NCI-H524 treated with DMSO at 0.1 percent for 48 hours (cell line): ENCODE measurements at regions not wholly inside any gene's neighbourhood (a gene's known extent, or its start where the extent isn't known, plus 50 kb on each side); places are given as distances from the start of the nearest gene placed in this dataset.
"Not testable (repeated sequence)": the region's sequence is repeated elsewhere in the genome, so short reads cannot be mapped to it uniquely, and the experiment has no call there.

Experiments
- DNase-seq: peaks from one replicate; lab custom pipeline; 2025; lab: John Stamatoyannopoulos, UW

DNA sequence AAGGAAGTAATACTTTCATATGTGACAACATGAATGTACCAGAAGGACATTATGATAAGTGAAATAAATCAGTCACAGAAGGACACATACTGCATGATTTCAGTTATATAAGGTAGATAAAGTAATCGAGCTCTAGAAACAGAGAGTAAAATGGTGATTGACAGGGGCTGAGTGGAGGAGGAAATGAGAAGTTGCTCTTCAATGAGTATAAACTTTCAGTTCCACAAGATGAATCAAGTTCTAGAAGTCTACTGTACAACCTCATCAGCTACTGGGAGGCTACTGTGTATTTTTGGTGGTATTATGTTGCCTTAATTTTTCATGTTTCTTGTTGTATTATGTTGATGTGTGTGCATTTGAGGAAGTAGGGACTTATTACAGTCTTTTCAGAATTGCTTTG lies 270.9 kb upstream of the GRIA3 start:
- no peak for DNase-seq

DNA sequence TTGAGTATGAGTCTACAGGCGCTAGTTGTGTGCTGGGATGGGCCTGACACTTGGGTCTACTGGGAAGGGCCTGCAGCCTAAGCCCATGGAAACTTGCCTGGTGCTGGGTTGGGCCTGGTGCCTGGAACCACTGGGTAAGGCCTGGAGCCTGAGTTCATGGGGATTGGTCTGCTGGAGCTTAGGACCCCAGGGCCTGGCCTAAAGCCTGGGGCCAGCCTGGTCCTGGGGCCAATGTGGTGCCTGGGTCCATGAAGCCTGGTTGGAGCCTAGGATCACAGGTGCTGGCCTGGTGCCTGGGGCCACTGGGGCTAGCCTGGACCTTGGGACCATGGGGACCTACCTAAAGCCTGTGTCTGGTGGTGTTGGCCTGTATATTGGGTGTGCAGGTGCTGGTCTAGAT lies 270.3 kb upstream of the GRIA3 start:
- DNase-seq = no peak

DNA sequence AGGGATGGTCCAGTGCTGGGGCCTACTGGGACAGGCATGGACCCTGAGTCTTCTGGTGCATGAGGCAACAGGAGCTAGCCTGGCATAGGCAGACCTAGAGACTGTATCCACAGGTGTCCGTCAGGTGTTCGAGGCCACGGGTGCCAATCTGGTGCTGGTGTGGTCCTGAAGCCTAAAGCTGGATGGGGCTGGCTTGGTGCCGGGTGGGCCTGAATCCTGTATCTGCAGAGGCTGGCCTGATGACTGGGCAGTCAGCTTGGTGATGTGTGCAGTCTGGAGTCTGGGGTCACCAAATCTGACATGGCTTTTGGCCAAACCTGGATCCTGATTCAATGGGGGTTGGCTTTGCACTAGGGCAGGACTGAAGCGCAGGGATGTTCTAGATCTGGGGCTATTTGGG lies 269.8 kb upstream of the GRIA3 start:
- DNase-seq = no peak

DNA sequence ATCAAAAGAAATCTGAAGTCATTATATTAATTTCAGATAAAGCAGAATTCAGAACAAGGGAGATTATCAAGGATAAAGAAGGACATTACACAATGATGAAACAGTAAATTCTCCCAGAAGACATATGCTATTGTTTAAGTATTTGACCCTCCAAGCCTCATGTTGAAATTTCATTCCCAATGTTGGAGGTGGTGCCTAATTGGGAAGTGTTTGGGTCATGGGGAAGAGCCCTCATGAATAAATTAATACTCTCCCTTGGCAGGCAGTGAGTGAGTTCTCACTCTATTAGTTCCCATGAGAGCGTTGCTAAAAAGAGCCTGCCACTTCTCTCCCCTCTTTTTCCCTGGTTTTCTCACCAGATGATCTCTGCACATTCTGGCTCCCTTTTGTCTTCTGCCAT lies 249.9 kb upstream of the GRIA3 start:
- DNase-seq = no peak

DNA sequence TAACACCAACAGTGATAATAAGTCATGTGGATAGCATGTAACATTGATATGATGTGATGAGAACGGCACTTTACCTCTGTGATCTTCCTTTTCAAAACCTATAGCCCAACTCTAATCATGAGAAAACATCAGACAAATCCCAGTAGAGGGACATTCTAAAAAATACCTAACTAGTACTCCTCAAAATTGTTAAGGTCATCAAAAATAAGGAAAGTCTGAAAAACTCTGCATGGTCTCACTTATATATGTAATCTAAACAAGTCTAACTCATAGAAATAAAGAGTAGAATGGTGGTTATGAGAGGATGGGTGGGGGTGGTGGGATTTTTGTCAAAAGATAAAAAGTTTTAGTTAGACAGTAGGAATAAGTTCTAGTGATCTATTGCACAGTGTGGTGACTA lies 243.9 kb upstream of the GRIA3 start:
- DNase-seq = no peak

GRCh38 chrX:122941806-122942205 lies 242.3 kb upstream of the GRIA3 start:
- no peak for DNase-seq

DNA sequence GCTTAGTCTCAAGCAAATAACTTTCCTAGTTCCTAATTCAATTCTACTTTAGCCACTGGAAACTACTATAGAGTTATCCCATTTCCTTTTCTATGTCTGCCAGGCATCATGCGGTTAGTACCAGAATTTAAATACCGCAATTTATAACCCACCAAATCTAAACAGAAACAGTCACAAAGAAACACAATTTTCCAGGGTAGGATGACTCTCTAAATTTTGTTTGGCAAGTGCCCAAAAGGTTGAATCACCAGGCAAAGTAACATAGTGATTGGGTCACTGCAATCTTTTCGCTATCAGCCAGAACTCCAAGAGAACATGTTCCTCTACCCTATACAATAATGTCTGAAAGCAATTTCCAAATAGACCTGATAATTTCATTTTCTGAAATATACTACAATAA lies 240.2 kb upstream of the GRIA3 start:
- no peak for DNase-seq

- no peak for DNase-seq
Measured at GRCh38 chrX:122945328-122945727, 238.8 kb upstream of the GRIA3 start.

GRCh38 chrX:122972604-122973003 lies 211.5 kb upstream of the GRIA3 start:
- no peak for DNase-seq

- DNase-seq = no peak
Measured at GRCh38 chrX:122982521-122982920, 201.6 kb upstream of the GRIA3 start.

DNA sequence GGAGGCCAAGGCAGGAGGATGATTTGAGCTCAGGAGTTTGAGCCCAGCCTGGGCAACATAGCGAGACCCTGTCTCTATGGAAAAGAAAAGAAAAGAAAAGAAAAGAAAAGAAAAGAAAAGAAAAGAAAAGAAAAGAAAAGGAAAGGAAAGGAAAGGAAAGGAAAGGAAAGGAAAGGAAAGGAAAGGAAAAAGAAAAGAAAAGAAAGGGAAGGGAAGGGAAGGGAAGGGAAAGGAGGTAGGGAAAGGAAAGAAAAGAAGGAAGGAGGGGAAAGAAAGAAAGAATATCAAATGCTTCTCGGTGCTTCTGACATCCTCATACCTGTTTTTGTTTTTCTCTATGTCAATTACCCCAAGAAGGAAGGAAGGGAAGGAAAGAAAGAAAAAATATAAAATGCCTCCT lies 181.2 kb upstream of the GRIA3 start:
- not testable (repeated sequence) for DNase-seq

GRCh38 chrX:123013141-123013540 lies 170.9 kb upstream of the GRIA3 start:
- no peak for DNase-seq

- DNase-seq = no peak
Measured at GRCh38 chrX:123036401-123036800, 147.7 kb upstream of the GRIA3 start.

- no peak for DNase-seq
Measured at GRCh38 chrX:123049071-123049625, 134.9 kb upstream of the GRIA3 start.

DNA sequence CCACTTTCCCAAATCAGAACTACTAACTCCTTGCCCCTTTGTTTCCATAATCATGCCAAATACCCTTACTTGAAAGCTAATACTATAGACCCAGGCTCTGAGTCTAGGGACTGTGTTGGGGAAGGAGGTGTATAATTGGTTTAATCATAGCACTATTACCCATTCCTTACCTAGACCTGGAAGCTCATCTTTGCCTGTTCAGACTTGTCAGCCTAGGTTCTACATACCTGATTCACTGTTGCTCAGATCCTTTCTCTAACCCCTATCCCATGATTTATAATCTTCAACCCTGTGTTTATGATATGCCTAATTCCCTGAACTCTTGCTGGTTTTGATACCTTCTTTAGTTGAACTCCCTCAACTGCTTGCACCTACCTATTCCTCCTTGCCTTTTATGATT lies 123.1 kb upstream of the GRIA3 start:
- DNase-seq = no peak

GRCh38 chrX:123064053-123064452 lies 120.0 kb upstream of the GRIA3 start:
- no peak for DNase-seq

- DNase-seq = no peak
Measured at GRCh38 chrX:123072686-123073385, 111.2 kb upstream of the GRIA3 start.

DNA sequence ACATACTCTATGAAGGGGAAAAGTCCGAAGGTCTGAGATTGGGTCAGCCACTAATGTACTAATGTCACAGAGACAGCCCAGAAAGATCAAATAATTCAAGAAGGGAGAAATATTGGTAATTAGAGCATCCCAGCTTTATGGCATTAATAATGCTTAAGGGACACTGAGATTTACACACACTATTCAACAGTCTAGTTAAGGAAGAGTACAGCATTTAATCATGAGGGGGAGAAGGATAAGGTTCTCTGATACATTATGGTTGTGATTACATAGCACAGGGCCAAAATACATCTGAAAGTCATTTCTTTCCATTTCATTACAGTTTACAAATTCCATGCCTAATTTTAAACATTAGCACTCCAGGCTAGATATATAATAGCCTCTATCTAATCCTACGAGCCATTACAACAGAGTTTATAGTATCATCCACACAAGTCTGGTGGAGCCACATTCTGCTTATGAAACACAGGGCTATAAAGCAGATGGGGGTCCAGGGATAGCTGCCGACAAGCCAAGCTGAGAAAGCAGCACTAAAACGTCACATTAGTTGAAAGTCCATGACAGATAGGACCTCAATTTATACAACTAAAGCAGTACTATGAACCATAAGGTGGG lies 108.0 kb upstream of the GRIA3 start:
- no peak for DNase-seq

DNA sequence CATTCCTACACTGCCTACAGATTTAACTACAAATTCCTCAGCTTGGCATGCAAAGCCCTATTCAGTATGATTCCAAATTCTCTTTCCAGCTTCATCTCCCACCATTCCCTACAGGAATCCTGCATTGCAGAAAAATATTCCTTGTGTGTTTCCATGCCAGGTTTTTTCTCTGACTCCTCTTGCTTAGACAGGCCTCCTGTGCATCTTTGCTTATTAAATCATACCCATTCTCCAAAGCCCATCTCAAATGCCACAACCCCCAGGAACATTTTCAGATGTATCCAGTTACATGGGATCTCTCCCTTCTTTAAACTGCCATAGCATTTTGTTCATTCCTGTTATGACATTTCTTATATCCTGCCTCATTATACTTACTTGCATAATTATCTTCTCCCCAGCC lies 106.4 kb upstream of the GRIA3 start:
- DNase-seq = no peak

- no peak for DNase-seq
Measured at GRCh38 chrX:123080065-123080464, 104.0 kb upstream of the GRIA3 start.

DNA sequence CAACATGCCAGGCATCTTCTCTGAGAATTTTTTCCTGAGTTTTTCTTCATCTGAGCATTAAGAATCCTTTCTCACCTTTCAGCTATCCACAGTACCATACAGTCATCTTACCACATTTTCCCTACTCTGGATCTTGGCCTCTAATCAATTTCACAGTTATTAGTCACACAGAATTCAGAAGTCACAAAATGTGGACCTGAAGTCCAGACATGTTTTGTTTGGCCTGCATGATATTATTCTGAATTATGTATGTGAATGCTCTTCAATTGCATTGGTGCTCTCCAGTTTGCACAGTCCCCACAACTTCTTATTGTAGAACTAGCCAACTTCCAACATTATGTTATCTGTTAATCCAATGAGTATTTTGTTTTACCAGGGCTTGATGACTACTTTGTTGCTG lies 102.3 kb upstream of the GRIA3 start:
- DNase-seq = no peak

DNA sequence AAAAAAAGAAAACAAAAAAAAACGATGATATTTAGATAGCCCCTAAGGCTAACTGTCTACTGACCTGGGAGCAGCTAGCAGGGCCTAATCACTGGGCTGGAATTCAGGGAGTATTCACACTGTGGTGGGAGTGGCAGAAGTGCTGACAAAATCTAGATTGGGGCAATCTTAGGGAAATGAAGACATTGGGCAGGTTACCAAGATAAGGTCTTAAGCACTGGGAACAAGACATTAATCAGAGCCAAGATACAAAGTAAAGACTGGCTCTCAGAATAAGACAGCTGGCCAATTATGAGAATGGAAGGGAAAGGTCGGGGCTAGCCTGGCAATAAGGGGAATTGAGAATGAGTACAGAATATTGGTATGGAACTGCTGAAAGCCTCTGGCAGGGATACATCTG lies 100.2 kb upstream of the GRIA3 start:
- no peak for DNase-seq

DNA sequence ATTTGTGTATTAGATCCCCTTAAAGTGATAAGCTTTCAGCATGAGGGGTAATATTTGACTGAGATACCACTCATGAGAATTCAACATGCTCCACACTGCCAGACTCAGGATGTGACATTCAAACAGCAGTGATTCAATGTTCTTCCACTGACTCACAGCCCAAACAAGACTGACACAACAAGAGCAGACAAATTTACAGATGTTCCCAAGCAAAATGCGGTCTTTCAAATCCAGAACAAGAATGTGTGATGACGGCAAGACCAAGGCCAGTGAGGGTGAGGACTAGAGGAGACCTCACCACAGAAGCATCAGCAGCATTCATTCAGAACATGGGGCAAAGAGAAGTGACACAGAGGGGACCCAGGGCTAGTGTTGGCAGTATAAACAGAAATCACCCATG lies 99.3 kb upstream of the GRIA3 start:
- no peak for DNase-seq
